ENCODE measurements at regions not wholly inside any gene's neighbourhood (a gene's known extent, or its start where the extent isn't known, plus 50 kb on each side); places are given as distances from the start of the nearest gene placed in this dataset.

- TF ChIP-seq SIN3A (conservative IDR thresholded peaks at IDR 0.05 in 1 of 2, IDR thresholded peaks at IDR 0.05 in 1 of 2; ENCODE audit: low read depth in 1 of 2, low read length in 2 of 2): no peak
- TF ChIP-seq SP2 (IDR thresholded peaks at IDR 0.05; ENCODE audit: low read length): no peak
- TF ChIP-seq SIX5 (IDR thresholded peaks at IDR 0.05; ENCODE audit: low read depth, low read length): no peak
- TF ChIP-seq E2F6 (IDR thresholded peaks at IDR 0.05): no peak
- no peak for TF ChIP-seq EGR1 (IDR thresholded peaks at IDR 0.05; ENCODE audit: borderline replicate concordance, low read depth, low read length)
- no peak for TF ChIP-seq RXRA (IDR thresholded peaks at IDR 0.05; ENCODE audit: insufficient read depth, low read depth, low read length)
Observed at GRCh38 chr4:35534962-35535361, 709.4 kb downstream of the ARAP2 start (continued).
